Ovary (tissue), 7 donors: ENCODE measurements at regions not wholly inside any gene's neighbourhood (a gene's known extent, or its start where the extent isn't known, plus 50 kb on each side); places are given as distances from the start of the nearest gene placed in this dataset. TPM values are rescaled to one million over a fixed set of nuclear protein-coding genes. Genes with fewer than 3 reads are reported as not detected.
"Not testable (repeated sequence)": the region's sequence is repeated elsewhere in the genome, so short reads cannot be mapped to it uniquely, and the experiment has no call there.

Experiments
- DNase-seq, 5 donors: peaks; one replicate each; pipeline ENCODE4 v3.0.0-alpha.2; 2019 to 2020
- H3K27ac ChIP-seq, 2 donors: fragments of 200-600 bp; one replicate each; pipeline versions ENCODE4 v1.5.1 to v1.8.0; 2019 to 2022
- H3K27me3 ChIP-seq: fragments of 200-600 bp; one replicate; pipeline ENCODE4 v1.8.0; 2022
- H3K36me3 ChIP-seq: fragments of 200-600 bp; sonication (generic); one replicate; pipeline ENCODE4 v1.5.1; 2019
- H3K4me1 ChIP-seq: one replicate; pipeline ENCODE4 v1.8.1; 2013; ENCODE audit warnings: mild to moderate bottlenecking, moderate library complexity; ENCODE audit not compliant: insufficient read depth
- H3K4me3 ChIP-seq: fragments of 200-600 bp; sonication (generic); one replicate; pipeline ENCODE4 v1.5.1; 2017
- H3K9me3 ChIP-seq, 2 donors: fragments of 200-600 bp in 1 of 2; sonication (generic) in 1 of 2; one replicate each; pipeline versions ENCODE4 v1.5.1 to v1.8.1; 2013 to 2019; ENCODE audit warnings: mild to moderate bottlenecking in 1 of 2, moderate library complexity in 1 of 2
- WGBS, 3 donors: extraction: QIAGEN DNeasy Blood & Tissue Kit in 1 of 3; methylation state at CpG; one replicate each; pipeline versions ENCODE4 v1.1.5 to v1.1.7; 2013 to 2017; 5-methylcytosine and 5-hydroxymethylcytosine counted together
- intact Hi-C, 4 donors: fragments of 100-400 bp; cut with DNase I; formaldehyde crosslinking; loops; one replicate each; pipeline versions ENCODE4 v1.11.0 to v1.15.1; 2022 to 2023
- small RNA-seq: library from RNA; depleted of rRNA; stranded (forward); fragments of <200 nt; gene quantifications from one replicate; pipeline ENCODE3, GENCODE V24; 2016
- donor health status: DM: no; HTN: no; CAD: no; lungs with moderate emphysema.
- donor health status: DM: no; HTN: no; CAD: no.
- donor health status: Bipolar disorder and iron deficiency.
- donor health status: DM: no; HTN: no; CAD: no.
- donor health status: DM: yes; HTN: yes; CAD: no.

GRCh38 chr15:30842798-30843472 is 60.8 kb upstream of the FAN1 start:
- H3K9me3 ChIP-seq, H3K4me1 ChIP-seq, DNase-seq, H3K27ac ChIP-seq, H3K4me3 ChIP-seq, H3K36me3 ChIP-seq, intact Hi-C loops, H3K27me3 ChIP-seq: not testable (repeated sequence)
- WGBS, 3 donors = 42 to 54% (median 47%) methylated on average over 4 to 5 of the region's 5 CpGs

- H3K27me3 ChIP-seq, H3K36me3 ChIP-seq, H3K4me3 ChIP-seq, intact Hi-C loops, H3K4me1 ChIP-seq, H3K9me3 ChIP-seq, H3K27ac ChIP-seq, DNase-seq: not testable (repeated sequence)
- WGBS, 3 donors = 85 to 91% (median 90%) methylated on average over 1 of the region's 1 CpG
These were observed 58.2 kb upstream of the FAN1 start for GRCh38 chr15:30845536-30845935.

Small RNA genes in the stretch of these regions (small RNA-seq; reads per million reads assigned to genes)
- not detected for gene RN7SL82P
